NAMALWA (cell line): ENCODE measurements at regions not wholly inside any gene's neighbourhood (a gene's known extent, or its start where the extent isn't known, plus 50 kb on each side); places are given as distances from the start of the nearest gene placed in this dataset.

ENCODE experiments used
- DNase-seq: peaks from one replicate; pipeline ENCODE4 v3.0.0-alpha.2; 2015; ENCODE audit warnings: low spot score

GRCh38 chr1:10897321-10897980, 101.0 kb upstream of the CASZ1 start:
- DNase-seq, result no peak

GRCh38 chr1:10897981-10898728, 101.7 kb upstream of the CASZ1 start:
- DNase-seq, result no peak

- DNase-seq, result no peak
Observed at GRCh38 chr1:10898921-10899320, 102.5 kb upstream of the CASZ1 start.

- DNase-seq, result no peak
Observed at GRCh38 chr1:10899490-10900250, 103.2 kb upstream of the CASZ1 start.

- DNase-seq, result no peak
Observed at GRCh38 chr1:10900251-10900651, 103.8 kb upstream of the CASZ1 start.

GRCh38 chr1:10900691-10901090, 104.2 kb upstream of the CASZ1 start:
- DNase-seq, result no peak

- no peak for DNase-seq
Observed at GRCh38 chr1:10901091-10901890, 104.8 kb upstream of the CASZ1 start.

GRCh38 chr1:10901891-10902805, 105.7 kb upstream of the CASZ1 start:
- DNase-seq, result no peak

- no peak for DNase-seq
Observed at GRCh38 chr1:10903421-10903820, 107.0 kb upstream of the CASZ1 start.

- DNase-seq, result no peak
Observed at GRCh38 chr1:10903821-10904220, 107.4 kb upstream of the CASZ1 start.

GRCh38 chr1:10904396-10905358, 107.8 kb upstream of the TARDBP start:
- no peak for DNase-seq

- no peak for DNase-seq
Observed at GRCh38 chr1:10905841-10906655, 106.4 kb upstream of the TARDBP start.

GRCh38 chr1:10906866-10907519, 105.5 kb upstream of the TARDBP start:
- DNase-seq, result no peak

GRCh38 chr1:10908266-10908665, 104.2 kb upstream of the TARDBP start:
- DNase-seq, result no peak

- DNase-seq, result peak; percentile 87
Observed at GRCh38 chr1:10909697-10910680, 102.5 kb upstream of the TARDBP start.

- DNase-seq, result no peak
Observed at GRCh38 chr1:10910681-10911489, 101.6 kb upstream of the TARDBP start.
